Right cardiac atrium (tissue), 5 donors: ENCODE measurements at regions not wholly inside any gene's neighbourhood (a gene's known extent, or its start where the extent isn't known, plus 50 kb on each side); places are given as distances from the start of the nearest gene placed in this dataset.
A peak's percentile ranks its signal among the peaks of the same experiment; 100 is the strongest.

ENCODE experiments used
- ATAC-seq, 2 donors: fragments of 200-7000 bp; cut with Tn5 transposase; one replicate each; pipeline versions ENCODE4 v1.8.0 to v1.9.1; 2020; ENCODE audit warnings: moderate library complexity in 2 of 2, mild to moderate bottlenecking in 1 of 2
- DNase-seq, 3 donors: peaks; one replicate each; pipeline ENCODE4 v3.0.0-alpha.2; 2020
- H3K27ac ChIP-seq: one replicate; pipeline ENCODE4 v1.5.1; 2013; ENCODE audit warnings: mild to moderate bottlenecking, low read length, control low read depth, moderate library complexity
- H3K27me3 ChIP-seq: one replicate; pipeline ENCODE4 v1.6.1; 2013; ENCODE audit not compliant: control insufficient read depth, insufficient read depth
- H3K4me1 ChIP-seq: one replicate; pipeline ENCODE4 v1.6.1; 2013; ENCODE audit warnings: low read length; ENCODE audit not compliant: control insufficient read depth, insufficient read depth
- H3K4me3 ChIP-seq: one replicate; pipeline ENCODE4 v1.5.1; 2013; ENCODE audit warnings: low read length, control low read depth
- H3K9me3 ChIP-seq: one replicate; pipeline ENCODE4 v1.6.1; 2013; ENCODE audit warnings: low read length; ENCODE audit not compliant: control insufficient read depth
- WGBS: extraction: QIAGEN DNeasy Blood & Tissue Kit; methylation state at CpG from one replicate; pipeline ENCODE4 v1.1.7; 2013; 5-methylcytosine and 5-hydroxymethylcytosine counted together
- intact Hi-C, 4 donors: fragments of 100-400 bp; cut with DNase I; formaldehyde crosslinking; loops; one replicate each; pipeline versions ENCODE4 v1.11.0 to v1.14.0; 2022 to 2023
- donor health status: healthy with polysubstance abuse.
- donor health status: DM: no; HTN: yes; CAD: no.
- donor health status: DM: no; HTN: no; CAD: no.
- donor health status: DM: no; HTN: yes; CAD: no; lungs with severe emphysema.
- donor health status: DM: yes; HTN: yes; CAD: no.

DNA sequence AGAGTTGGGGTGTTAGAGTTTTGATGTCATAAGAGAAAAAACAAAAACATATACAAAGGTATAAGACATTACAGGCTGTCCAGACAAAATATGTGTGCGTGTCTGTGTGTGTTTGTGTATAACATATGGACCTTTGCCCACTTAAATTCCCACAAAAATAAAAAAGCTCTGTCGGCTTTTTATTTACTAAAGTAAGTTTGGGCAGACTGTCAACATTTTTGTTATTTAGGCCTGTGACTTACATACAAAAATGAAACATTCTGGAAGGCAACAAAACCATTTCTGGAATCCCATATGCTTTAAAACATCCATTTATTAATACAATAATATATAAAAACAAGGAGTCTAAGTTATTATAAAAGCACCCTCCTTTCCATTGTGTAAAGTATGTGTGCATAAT, 960.1 kb upstream of the FAT3 start:
- intact Hi-C loops = no loop called here
- 66% methylated on average over 2 of the region's 2 CpGs for WGBS
- Histone ChIP-seq H3K4me1 (no peaks in the 10 kb centered on the region), H3K27me3 (no peaks in the 10 kb centered on the region), H3K4me3 (no peak overlapping the region), H3K27ac (no peak overlapping the region), H3K9me3 (no peaks in the 10 kb centered on the region)
- no peak for DNase-seq
- ATAC-seq = no peak

DNA sequence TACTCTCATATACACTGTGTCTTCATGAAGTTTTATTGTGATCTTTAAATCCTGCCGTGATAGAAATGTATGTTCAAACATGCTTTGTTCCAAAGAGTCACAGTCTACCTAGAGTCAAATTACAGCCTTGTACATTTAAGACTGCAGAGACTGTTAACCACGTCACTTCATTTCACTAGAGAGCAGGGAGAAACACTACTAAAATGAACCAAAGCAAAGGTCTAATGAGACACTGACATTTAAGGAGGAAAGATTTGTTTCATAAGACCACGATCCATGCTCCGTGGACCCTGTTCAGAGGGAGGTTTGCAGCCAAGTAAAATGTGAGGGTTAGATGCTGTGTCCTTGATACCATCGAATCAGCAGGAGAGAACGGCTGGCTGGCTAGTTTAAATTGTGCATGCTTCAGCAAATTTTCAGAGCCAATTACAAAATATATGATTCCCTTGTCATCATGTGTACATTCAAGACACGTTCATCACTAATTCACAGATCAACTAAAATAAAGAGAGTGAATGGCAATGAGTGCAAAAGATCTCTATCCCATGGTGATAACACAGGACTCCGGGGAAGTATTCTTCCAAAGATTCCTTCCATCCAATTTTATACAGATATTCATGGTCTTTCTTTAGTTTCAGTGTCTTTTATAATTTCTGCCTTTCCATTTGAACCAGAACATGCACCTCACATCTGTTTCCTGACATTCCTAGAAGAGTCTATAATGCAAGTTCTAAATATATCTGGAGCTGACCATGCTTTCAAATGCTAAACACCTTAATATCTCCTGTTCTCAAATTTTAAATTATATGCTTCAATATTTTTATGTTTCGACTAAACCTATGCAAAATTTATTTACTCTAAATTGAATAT, 960.9 kb upstream of the FAT3 start:
- 61% methylated on average over 9 of the region's 9 CpGs for WGBS
- ATAC-seq = no peak
- Histone ChIP-seq H3K4me3 (no peak overlapping the region), H3K27me3 (no peaks in the 10 kb centered on the region), H3K27ac (no peak overlapping the region), H3K9me3 (no peaks in the 10 kb centered on the region), H3K4me1 (no peaks in the 10 kb centered on the region)
- intact Hi-C loops = no loop called here
- no peak for DNase-seq

DNA sequence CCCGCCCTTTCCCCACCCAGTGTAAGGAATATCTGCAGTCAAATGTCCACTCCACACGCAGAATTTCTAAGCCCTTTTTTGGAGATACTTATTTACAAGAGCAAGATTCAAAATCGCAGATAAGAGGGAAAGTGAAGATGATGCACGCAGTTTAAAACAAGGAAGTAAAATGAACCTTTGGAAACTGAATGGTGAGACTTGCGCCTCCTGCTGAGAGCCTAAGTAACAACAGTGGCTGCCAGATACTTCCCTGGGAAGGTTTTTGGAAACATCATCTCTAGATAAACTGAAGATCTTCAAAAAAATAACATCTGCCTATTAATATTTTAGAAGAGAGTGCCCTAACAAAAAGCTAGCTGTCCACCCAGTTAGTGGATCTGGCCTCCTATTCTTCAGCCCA, 963.1 kb upstream of the FAT3 start:
- 63% methylated on average over 5 of the region's 5 CpGs for WGBS
- ATAC-seq (no peak), DNase-seq (no peak)
- H3K27me3 ChIP-seq = no peaks in the 10 kb centered on the region
- H3K4me3 ChIP-seq = no peak overlapping the region
- no peak overlapping the region for H3K27ac ChIP-seq
- no peaks in the 10 kb centered on the region for H3K9me3 ChIP-seq
- H3K4me1 ChIP-seq = no peaks in the 10 kb centered on the region
- intact Hi-C loops = no loop called here

DNA sequence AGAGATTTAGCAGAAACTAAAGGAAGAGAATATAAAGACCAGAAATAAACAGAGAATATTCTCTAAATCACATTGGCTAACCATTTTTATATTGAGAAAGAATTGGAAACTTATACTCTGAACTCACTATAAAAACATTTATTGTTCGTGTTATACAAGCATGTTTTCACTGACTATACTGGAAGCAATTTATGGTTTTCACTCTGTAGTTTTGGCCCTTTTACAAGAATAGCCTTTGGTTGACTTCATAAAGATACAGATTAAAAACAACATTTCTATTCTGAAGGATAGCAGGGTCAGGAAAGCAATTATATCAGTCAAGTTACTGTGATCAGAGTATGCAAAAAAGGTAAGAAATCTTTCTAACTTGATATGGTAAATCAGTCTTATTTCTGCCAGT, 965.7 kb upstream of the FAT3 start:
- no peaks in the 10 kb centered on the region for H3K9me3 ChIP-seq
- intact Hi-C loops = no loop called here
- ATAC-seq (no peak), DNase-seq (no peak)
- 59% methylated on average over 1 of the region's 1 CpG for WGBS
- H3K4me3 ChIP-seq = no peak overlapping the region
- H3K27me3 ChIP-seq = no peaks in the 10 kb centered on the region
- no peak overlapping the region for H3K27ac ChIP-seq
- no peaks in the 10 kb centered on the region for H3K4me1 ChIP-seq

DNA sequence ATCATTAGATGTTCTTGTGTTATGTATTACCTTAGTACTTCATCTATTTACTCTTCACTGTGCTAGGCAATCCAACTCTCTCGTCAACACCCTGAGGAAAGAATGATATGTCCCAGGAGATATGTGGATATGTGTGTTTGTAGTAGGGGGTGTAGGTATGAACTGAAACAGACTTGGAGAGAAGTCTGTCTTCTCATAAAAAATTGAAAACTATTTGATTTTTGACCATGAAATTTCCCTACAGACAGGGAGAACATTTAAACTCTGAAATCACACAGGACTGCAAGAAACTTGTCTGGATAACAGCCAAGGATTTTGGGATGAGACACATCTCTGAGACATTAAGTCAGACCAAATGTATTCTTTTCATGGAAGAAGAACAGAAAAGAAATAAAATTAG, 967.0 kb upstream of the FAT3 start:
- intact Hi-C loops = no loop called here
- WGBS = 41% methylated on average over 1 of the region's 1 CpG

DNA sequence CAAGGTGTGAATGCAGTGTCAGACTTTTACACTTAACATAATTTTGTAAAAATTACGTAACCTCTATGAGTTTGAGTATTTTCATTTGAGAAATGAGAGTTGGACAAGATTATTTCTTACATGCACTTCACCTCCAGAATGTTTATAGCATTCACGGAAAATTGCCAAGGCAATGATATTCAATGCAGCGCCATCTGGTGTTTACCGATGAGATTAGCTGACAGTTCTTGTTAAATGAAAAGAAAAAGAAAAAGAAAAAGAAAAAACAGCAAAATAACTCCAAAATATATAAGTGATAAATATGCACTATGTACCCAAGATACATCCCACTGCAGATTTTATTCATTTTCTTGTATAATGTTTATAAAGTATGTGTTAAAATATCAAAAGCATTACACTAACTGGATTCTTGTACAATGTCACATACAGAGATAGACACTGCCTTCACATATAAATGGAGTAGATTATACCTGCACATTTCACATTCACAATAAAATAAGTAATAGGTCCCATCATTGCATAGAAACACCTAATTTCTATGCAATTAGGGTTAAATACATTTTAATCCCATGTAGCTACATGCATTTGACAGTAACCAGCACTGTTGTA, 976.3 kb upstream of the FAT3 start:
- WGBS = 11% methylated on average over 4 of the region's 4 CpGs
- H3K27me3 ChIP-seq = no peaks in the 10 kb centered on the region
- H3K27ac ChIP-seq = no peak overlapping the region
- no peak overlapping the region for H3K4me3 ChIP-seq
- H3K4me1 ChIP-seq = no peaks in the 10 kb centered on the region
- no peak for ATAC-seq
- intact Hi-C loops = no loop called here
- DNase-seq = no peak
- no peaks in the 10 kb centered on the region for H3K9me3 ChIP-seq

More for the DNA sequence above, 967.0 kb upstream of the FAT3 start:
- H3K27ac ChIP-seq = no peak overlapping the region
- ATAC-seq = no peak
- H3K4me3 ChIP-seq = no peak overlapping the region
- no peaks in the 10 kb centered on the region for H3K4me1 ChIP-seq
- no peaks in the 10 kb centered on the region for H3K9me3 ChIP-seq
- no peak for DNase-seq
- H3K27me3 ChIP-seq = no peaks in the 10 kb centered on the region

DNA sequence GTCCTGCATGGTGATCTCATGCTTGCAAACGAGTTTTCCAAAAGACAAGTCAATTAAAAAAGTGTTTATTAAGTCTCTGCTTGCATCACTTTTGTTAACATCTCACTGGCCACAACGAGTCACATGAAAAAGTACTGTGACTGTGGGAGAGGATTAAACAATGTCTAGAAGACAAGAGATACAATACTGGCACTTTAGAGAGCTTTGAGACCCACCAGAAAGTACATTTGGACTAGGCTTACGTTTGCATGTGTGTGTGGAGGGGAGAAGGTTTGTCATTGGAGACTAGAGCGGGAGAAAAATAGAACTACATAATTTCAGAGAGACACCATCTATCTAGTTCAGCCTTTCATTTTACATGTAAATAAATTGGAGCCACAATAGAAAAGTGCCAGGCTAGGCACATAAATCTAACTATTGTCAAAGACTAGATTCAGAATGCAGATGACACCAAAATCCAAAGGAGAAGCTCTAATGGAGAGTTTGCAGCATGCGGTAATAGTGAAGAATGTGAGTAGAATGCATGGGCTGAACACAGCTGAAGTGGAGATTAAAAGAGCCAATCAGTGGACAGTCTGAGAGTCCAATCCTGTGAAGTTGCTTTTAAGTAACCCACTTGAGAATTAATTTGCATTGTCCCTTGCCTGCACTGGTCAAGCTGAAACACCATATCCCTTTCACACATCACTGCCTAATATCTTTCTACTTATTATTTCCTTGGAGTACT, 977.4 kb upstream of the FAT3 start:
- 72% methylated on average over 5 of the region's 5 CpGs for WGBS
- intact Hi-C loops = no loop called here
- DNase-seq (no peak), ATAC-seq (no peak)
- Histone ChIP-seq H3K27ac (no peak overlapping the region), H3K4me1 (no peaks in the 10 kb centered on the region), H3K9me3 (no peaks in the 10 kb centered on the region), H3K27me3 (no peaks in the 10 kb centered on the region), H3K4me3 (no peak overlapping the region)

DNA sequence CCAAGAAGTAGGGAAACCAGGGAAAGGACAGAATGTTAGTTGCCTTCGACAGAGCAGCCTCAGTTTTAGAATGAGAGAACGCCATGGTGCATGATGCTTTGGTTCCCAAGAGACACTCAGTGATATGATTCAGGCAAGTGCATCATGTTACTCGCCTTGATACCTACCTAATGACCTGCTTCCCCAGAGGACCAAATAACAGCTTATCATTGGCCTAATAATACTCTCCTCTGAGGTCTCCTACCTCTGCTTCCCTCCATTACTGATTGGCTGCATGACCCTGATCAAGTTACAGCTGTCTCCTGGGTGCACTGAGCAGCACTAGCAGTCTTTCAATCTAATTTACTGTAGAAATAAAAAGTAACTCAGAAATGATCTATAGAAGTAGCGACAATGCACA, 979.7 kb upstream of the FAT3 start:
- no peak overlapping the region for H3K27ac ChIP-seq
- no peaks in the 10 kb centered on the region for H3K9me3 ChIP-seq
- no peak for ATAC-seq
- intact Hi-C loops = no loop called here
- no peaks in the 10 kb centered on the region for H3K27me3 ChIP-seq
- DNase-seq = no peak
- WGBS = 82% methylated on average over 4 of the region's 4 CpGs
- H3K4me1 ChIP-seq = no peaks in the 10 kb centered on the region
- no peak overlapping the region for H3K4me3 ChIP-seq

DNA sequence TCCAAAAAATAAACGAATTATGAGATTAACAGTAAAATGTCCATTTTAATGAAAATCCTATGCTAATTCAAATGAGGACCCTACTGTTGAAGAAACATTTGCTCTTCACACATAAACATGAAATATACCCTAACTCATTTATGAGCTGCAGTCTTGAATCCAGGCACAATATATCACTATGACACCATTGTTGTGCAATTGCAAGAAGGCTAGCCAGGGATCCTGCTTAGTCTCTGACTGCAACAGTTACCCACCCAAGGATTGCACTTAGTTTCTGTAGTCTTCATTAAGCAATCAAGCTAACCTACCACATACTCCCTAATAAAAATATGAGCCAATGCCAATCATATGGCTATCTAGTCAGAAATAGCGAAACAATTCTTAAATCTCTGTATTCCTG, 981.0 kb upstream of the FAT3 start:
- Histone ChIP-seq H3K9me3 (no peaks in the 10 kb centered on the region), H3K4me3 (no peak overlapping the region), H3K4me1 (no peaks in the 10 kb centered on the region), H3K27ac (no peak overlapping the region), H3K27me3 (no peaks in the 10 kb centered on the region)
- DNase-seq (peak in 1 of 3 donors; percentile 14), ATAC-seq (no peak)
- 80% methylated on average over 2 of the region's 2 CpGs for WGBS
- intact Hi-C loops = no loop called here

DNA sequence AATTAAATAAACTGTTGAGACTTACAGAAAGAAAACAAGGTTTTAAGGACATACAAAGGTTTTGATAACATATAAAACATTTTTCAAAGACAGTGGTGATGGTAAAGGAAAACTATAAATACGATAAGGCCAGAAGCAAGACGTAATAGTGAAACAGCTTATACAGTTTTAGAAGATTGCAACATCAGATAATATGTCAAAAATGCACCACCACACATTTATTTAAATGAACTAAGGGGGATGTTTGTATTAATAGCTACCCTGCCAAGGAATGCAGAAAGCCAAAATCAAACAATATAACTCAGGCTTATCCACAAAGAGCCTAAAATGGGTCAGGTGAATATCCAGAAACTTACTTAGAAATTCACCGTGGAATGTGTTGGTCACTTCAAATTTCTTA, 981.6 kb upstream of the FAT3 start:
- no peaks in the 10 kb centered on the region for H3K4me1 ChIP-seq
- no peak overlapping the region for H3K4me3 ChIP-seq
- H3K27ac ChIP-seq = no peak overlapping the region
- 84% methylated on average over 3 of the region's 3 CpGs for WGBS
- ATAC-seq (no peak), DNase-seq (no peak)
- no peaks in the 10 kb centered on the region for H3K9me3 ChIP-seq
- intact Hi-C loops = no loop called here
- no peaks in the 10 kb centered on the region for H3K27me3 ChIP-seq

DNA sequence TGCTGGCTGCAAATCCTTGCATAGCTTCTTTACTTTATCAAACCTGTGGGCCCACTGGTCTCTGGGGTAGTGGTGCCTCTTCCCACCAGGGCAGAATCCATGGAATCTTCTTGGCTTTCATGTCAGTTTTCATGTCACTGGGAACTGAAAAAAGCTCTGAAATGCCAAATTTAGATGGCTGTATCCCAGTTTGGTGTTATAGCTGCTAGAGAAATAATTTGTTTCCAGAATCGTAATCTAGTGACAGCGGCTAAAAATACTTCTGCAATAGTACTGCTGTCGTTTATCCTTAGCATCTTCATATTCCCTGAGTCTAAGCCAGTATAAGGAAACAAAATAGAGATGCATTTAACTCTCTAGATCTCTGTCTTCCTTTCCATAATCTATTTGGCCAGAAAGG, 983.4 kb upstream of the FAT3 start:
- DNase-seq (no peak), ATAC-seq (no peak)
- intact Hi-C loops = no loop called here
- Histone ChIP-seq H3K4me3 (no peak overlapping the region), H3K27ac (no peak overlapping the region), H3K4me1 (no peaks in the 10 kb centered on the region), H3K9me3 (no peaks in the 10 kb centered on the region), H3K27me3 (no peaks in the 10 kb centered on the region)
- 41% methylated on average over 3 of the region's 3 CpGs for WGBS
